HepG2 (cell line): ENCODE measurements at regions not wholly inside any gene's neighbourhood (a gene's known extent, or its start where the extent isn't known, plus 50 kb on each side); places are given as distances from the start of the nearest gene placed in this dataset.

ENCODE experiments used
- ATF1 ChIP-seq: IDR thresholded peaks from 2 replicates; pipeline ENCODE4 v1.6.1; 2016; ENCODE audit warnings: mild to moderate bottlenecking, control low read depth
- NFE2 ChIP-seq: sonication (generic); formaldehyde crosslinking; IDR thresholded peaks from 2 replicates; pipeline ENCODE4 v1.4.0; 2020; ENCODE audit warnings: missing genetic modification reagents
- ZBTB49 ChIP-seq: sonication (generic); formaldehyde crosslinking; IDR thresholded peaks from 2 replicates; pipeline ENCODE4 v1.4.0; 2020; ENCODE audit warnings: missing genetic modification reagents, borderline replicate concordance
- ZNF766 ChIP-seq: sonication (generic); formaldehyde crosslinking; IDR thresholded peaks from 2 replicates; pipeline ENCODE4 v1.5.0; 2020; ENCODE audit warnings: missing genetic modification reagents, borderline replicate concordance
- TF ChIP-seq, protein P1 (sequence below): IDR thresholded peaks from 2 replicates; pipeline ENCODE4 v1.6.1; 2012; ENCODE audit warnings: inconsistent platforms
- TF ChIP-seq, protein P2 (sequence below): sonication (generic); formaldehyde crosslinking; IDR thresholded peaks from 2 replicates; pipeline ENCODE4 v1.9.0; 2021; ENCODE audit warnings: mild to moderate bottlenecking, missing genetic modification reagents

DNA sequence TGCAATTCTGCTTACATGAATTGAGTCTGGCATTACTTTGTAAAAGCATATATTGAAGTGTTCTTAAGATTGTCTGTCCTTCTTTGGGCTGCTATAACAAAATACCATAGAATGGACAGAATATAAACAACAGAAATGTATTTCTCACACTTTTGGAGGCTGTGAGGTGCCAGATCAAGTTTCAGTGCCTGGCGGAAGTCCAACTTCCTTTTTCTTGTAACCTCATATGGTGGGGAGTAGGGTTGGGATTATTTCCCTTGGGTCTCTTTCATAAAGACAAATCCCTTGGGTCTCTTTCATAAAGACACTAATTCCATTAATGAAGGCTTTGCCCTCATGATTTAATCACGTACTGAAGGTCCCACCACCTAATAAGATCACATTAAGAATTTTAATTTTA, 199.3 kb upstream of the GRID2 start (continued):
- TF ChIP-seq ZBTB49 (CRISPR knock-in tag): no peak
- no peak for TF ChIP-seq ATF1
- TF ChIP-seq ZNF766: no peak
- TF ChIP-seq, protein P1, sequence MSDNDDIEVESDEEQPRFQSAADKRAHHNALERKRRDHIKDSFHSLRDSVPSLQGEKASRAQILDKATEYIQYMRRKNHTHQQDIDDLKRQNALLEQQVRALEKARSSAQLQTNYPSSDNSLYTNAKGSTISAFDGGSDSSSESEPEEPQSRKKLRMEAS: no peak
- no peak for TF ChIP-seq NFE2 (CRISPR knock-in tag)
- TF ChIP-seq, protein P2, sequence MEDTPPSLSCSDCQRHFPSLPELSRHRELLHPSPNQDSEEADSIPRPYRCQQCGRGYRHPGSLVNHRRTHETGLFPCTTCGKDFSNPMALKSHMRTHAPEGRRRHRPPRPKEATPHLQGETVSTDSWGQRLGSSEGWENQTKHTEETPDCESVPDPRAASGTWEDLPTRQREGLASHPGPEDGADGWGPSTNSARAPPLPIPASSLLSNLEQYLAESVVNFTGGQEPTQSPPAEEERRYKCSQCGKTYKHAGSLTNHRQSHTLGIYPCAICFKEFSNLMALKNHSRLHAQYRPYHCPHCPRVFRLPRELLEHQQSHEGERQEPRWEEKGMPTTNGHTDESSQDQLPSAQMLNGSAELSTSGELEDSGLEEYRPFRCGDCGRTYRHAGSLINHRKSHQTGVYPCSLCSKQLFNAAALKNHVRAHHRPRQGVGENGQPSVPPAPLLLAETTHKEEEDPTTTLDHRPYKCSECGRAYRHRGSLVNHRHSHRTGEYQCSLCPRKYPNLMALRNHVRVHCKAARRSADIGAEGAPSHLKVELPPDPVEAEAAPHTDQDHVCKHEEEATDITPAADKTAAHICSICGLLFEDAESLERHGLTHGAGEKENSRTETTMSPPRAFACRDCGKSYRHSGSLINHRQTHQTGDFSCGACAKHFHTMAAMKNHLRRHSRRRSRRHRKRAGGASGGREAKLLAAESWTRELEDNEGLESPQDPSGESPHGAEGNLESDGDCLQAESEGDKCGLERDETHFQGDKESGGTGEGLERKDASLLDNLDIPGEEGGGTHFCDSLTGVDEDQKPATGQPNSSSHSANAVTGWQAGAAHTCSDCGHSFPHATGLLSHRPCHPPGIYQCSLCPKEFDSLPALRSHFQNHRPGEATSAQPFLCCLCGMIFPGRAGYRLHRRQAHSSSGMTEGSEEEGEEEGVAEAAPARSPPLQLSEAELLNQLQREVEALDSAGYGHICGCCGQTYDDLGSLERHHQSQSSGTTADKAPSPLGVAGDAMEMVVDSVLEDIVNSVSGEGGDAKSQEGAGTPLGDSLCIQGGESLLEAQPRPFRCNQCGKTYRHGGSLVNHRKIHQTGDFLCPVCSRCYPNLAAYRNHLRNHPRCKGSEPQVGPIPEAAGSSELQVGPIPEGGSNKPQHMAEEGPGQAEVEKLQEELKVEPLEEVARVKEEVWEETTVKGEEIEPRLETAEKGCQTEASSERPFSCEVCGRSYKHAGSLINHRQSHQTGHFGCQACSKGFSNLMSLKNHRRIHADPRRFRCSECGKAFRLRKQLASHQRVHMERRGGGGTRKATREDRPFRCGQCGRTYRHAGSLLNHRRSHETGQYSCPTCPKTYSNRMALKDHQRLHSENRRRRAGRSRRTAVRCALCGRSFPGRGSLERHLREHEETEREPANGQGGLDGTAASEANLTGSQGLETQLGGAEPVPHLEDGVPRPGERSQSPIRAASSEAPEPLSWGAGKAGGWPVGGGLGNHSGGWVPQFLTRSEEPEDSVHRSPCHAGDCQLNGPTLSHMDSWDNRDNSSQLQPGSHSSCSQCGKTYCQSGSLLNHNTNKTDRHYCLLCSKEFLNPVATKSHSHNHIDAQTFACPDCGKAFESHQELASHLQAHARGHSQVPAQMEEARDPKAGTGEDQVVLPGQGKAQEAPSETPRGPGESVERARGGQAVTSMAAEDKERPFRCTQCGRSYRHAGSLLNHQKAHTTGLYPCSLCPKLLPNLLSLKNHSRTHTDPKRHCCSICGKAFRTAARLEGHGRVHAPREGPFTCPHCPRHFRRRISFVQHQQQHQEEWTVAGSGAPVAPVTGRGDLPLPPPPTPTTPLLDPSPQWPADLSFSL: no peak
